GM19397 (cell line): ENCODE measurements at regions not wholly inside any gene's neighbourhood (a gene's known extent, or its start where the extent isn't known, plus 50 kb on each side); places are given as distances from the start of the nearest gene placed in this dataset.

Experiments used
- ATAC-seq: cut with Tn5 transposase; IDR thresholded peaks from one replicate; pipeline ENCODE4 v1.9.1; 2021; ENCODE audit warnings: mild to moderate bottlenecking, moderate library complexity; ENCODE audit not compliant: unreplicated experiment

- no peak for ATAC-seq
Observed at GRCh38 chr1:5717031-5717682, 275.1 kb downstream of the NPHP4 start.

GRCh38 chr1:5716126-5716525 lies 276.1 kb downstream of the NPHP4 start:
- no peak for ATAC-seq

DNA sequence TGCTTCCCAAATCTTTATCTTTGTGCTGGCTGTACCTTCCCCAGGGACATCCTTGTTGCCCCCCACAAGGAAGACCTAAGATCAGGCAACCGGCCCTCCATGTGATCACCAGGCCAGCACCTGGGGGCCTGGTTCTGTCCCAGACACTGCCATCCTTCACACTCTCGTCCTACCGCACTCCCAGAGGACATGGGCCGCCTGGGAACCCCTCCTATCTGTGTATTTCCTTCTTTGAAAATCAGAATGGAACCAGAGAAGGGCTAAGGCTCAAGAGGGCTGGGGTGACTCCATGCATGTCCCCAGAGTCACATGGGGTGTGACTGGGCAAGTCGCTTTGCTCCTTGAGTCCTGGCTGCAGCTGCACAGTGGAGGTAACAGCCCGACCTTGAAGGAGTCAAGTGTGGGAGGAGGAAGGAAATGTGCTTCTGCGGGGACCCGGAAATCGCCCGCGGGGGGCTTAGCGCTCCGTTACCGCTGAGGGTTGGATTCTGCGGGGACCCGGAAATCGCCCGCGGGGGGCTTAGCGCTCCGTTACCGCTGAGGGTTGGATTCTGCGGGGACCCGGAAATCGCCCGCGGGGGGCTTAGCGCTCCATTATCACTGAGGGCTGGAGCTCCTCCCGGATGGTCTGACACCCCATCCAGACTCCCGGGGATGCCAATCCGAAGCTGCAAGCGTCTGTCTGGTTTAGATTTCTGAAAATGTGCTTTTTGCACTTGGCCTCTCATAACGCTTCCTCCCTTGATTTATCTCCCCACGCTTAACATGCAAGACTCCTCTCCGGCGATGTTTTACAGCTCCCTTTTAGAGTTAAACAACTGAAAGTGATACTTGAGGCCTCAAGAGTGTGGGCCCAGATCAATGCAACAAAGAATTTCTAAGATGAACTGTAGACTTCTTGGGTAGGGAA lies 278.9 kb downstream of the NPHP4 start:
- ATAC-seq = no peak

GRCh38 chr1:5711956-5712645 lies 280.1 kb downstream of the NPHP4 start:
- ATAC-seq = no peak

- ATAC-seq = no peak
Observed at GRCh38 chr1:5711079-5711478, 281.1 kb downstream of the NPHP4 start.

DNA sequence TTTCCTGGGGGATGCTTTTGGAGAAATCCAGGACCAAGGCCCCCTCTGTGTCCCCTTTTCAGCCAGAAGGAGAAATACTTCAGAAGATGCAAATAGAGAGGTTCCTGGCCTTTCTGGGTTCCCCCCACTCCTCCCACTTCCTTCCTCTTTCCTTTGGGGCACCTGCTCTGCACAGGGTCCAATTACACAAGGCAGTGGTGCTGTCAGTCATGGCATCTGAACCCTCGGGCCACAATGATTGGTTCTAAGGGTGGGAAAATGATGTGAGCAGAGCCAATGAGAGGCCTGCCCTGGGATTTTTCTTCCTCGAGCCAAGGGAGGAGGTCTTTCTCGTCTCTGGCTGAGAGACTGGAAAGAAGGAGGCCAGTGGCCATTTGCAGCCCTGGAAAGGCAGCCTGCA lies 282.2 kb downstream of the NPHP4 start:
- no peak for ATAC-seq

GRCh38 chr1:5709461-5709975 lies 282.7 kb downstream of the NPHP4 start:
- ATAC-seq = no peak

DNA sequence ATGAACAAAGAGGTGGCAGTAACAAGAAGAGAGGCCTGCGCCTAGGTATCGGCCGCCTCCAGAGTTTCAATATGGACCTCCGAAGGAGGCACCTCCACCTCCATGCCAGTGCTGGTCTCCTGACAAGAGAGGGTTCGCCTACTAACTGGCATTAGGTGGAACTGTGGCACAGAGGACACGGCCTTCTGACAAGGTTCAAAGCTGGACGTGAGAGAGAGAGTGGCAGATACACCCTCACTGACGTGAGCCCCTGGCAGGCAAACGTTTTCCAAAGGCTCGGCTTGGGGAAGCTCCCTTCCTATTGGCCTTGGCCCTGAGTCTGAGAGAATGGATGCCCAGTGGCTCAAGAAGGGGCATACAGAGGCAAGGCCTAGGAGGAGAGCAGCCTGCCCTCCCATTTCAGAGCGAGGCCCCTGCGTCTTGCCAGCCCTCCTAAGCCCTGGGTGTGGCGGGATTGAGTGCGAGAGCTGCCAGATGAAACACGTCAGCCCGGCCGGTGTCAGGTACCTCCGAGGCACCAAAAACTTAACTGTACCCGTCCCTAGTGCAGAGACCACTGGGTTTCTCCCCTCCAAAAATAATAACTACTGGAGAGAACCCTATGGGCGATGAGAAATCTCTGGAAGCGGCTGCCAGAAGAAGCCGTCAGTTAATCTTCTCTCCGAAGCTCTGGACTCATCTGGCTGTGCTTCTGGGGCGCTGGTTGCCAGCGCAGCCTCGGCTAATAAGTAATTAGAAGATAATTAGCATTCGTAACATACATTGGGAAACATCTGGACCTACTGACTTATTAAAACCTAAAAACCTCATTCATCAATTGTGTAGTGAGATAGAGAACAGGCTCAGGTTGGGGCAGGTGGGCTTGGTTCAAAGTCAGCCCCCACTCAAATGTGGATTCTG lies 283.6 kb downstream of the NPHP4 start:
- no peak for ATAC-seq

- no peak for ATAC-seq
Observed at GRCh38 chr1:5707566-5708345, 284.5 kb downstream of the NPHP4 start.

DNA sequence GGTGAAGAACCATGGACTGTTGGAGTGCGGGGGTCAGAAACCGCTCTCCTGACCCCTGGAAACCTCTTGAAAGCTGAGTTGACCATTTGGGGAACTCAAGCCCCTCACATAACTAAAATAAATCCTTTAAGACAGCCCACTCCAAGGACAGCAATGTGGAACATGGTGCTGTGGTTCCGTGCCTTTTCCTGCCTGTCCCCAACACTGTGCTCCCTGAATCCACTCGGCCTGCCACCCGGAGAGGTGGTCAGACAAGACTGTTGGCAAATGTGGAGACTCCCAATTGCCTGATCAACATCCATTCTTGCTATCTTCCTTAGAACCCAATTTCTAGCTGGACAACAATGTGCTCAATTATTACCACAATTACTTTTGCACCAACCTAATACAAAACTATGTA lies 286.0 kb downstream of the NPHP4 start:
- ATAC-seq = no peak

- no peak for ATAC-seq
Observed at GRCh38 chr1:5705751-5706150, 286.5 kb downstream of the NPHP4 start.

GRCh38 chr1:5704561-5705514 lies 287.4 kb downstream of the NPHP4 start:
- no peak for ATAC-seq

GRCh38 chr1:5701642-5702041 lies 290.6 kb downstream of the NPHP4 start:
- no peak for ATAC-seq

DNA sequence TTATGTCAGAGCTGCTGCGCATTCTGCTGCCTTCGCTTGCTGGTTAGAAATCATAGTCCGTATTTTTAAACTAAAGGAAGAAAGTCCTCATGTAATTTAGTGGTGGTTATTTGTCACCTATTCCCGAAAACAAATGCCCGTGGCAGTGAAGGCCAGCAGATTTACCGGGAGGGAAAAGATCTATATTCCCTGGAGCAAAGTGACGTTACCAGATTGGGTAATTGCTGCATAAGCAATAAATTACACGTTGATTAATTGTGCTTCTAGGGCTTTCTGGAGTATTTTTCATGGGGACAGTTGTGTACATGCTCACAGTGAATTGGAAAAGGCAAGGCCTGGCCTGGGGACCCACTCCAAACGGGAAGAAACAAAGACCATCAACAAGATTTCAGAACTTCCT lies 298.7 kb downstream of the NPHP4 start:
- ATAC-seq = no peak

- ATAC-seq = no peak
Observed at GRCh38 chr1:5692664-5693063, 299.6 kb downstream of the NPHP4 start.

DNA sequence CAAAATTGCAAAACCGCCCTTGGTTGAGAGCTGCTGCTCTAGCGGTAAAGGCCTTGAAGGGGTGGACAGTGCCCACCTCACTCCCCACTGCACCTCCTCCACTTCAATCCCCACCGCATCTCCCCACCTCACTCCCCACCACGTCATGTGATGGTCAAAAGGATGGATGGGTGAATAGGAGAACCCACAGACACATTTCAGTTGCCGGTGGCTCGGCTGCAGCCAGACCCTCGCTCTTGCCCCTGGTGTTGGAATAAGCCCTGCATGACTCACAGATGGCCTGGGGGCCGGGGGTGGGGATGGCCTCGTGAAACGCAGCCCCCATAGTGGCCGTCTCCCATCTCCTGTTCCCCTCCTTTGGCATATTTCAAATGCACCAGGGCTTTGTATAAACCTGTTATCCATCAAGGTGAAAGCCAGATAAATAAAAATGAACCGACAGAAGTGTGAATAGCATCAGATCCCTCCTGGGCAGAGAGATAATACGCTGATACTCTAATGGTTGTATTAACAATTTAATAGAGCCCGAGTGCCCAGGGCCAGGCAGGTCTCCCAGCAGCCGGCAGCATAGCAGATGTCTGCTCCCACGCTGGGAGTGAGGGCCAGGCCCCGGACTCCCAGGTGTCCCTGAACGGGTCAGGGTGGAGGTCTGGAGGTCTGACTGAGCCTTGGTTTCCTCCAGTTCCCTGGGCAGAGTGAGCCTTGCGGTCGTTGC lies 300.3 kb downstream of the NPHP4 start:
- ATAC-seq = no peak

DNA sequence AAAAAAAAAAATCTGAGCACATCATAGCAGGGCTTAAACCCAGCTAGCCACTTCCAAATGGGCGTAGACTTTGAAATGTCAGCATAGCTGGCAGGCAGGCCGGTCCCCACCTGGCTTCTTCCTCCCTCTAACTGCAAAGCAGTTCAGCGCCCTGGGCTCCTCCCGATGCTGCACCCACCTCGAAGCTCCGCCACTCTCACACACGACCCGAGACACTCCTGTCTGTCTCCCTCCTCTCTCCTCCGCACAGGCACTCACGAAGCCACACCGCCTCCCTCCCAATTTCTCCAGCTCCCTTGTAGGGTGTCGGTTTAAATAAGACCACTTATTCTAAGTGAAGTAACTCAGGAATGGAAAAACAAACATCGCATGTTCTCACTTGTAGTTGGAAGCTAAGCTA lies 301.3 kb downstream of the NPHP4 start:
- no peak for ATAC-seq

DNA sequence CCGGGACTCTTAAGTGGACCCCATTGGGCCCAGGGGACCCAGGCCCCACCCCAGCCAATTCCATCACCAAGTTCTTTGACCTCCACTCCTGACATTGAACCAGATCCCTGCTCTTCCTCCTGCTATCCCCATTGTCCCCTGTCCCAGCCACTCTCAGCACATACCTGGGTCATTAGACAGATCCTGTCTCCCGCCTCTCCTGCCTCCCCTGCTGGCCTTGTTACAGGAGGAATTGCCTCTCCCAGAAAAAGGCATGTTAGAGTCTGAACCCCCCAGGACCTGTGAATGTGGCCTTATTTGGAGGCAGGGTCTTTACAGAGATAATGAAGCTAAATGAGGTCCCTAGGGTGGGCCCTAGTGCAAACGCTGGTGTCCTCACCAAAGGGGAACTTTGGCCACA lies 301.9 kb downstream of the NPHP4 start:
- ATAC-seq = no peak
